H1 (cell line): ENCODE measurements at regions not wholly inside any gene's neighbourhood (a gene's known extent, or its start where the extent isn't known, plus 50 kb on each side); places are given as distances from the start of the nearest gene placed in this dataset.

Experiments used
- CTCF ChIA-PET: fragments of 300-600 bp; sonication (Branson Sonifier 250); formaldehyde crosslinking; loops from one replicate; lab custom pipeline; 2021; ENCODE audit not compliant: partially characterized antibody; lab: Charles Lee
- POLR2A ChIA-PET: fragments of 300-600 bp; sonication (Branson Sonifier 250); formaldehyde crosslinking; loops from one replicate; lab custom pipeline; 2021; ENCODE audit warnings: inconsistent platforms; ENCODE audit not compliant: partially characterized antibody; lab: Charles Lee
- DNase-seq, 2 experiments: peaks; one replicate each; pipeline versions ENCODE4 v3.0.0 to v3.0.0-alpha.2; 2010 to 2022; ENCODE audit warnings: low spot score in 2 of 2, low read depth in 1 of 2, mixed read lengths in 1 of 2
- FAIRE-seq: peaks from 2 replicates; lab custom pipeline; 2011; peaks lifted over from hg19 to GRCh38; lab: Jason Lieb, UNC
- H2AFZ ChIP-seq: 2 replicates; pipeline ENCODE4 v1.8.1; 2012; ENCODE audit warnings: low read length, inconsistent platforms
- H2AK5ac ChIP-seq: 2 replicates; pipeline ENCODE4 v1.6.1; 2013; ENCODE audit warnings: low read depth, low read length
- H2BK120ac ChIP-seq: replicated peaks from 2 replicates; pipeline ENCODE3; 2013; ENCODE audit warnings: low read depth, low read length, inconsistent platforms
- H2BK12ac ChIP-seq: 2 replicates; pipeline ENCODE4 v1.6.1; 2013; ENCODE audit warnings: low read depth, low read length
- H2BK15ac ChIP-seq: 2 replicates; pipeline ENCODE4 v1.6.1; 2013; ENCODE audit warnings: low read length
- H2BK20ac ChIP-seq: 2 replicates; pipeline ENCODE4 v1.6.1; 2013; ENCODE audit warnings: low read length
- H2BK5ac ChIP-seq: 2 replicates; pipeline ENCODE4 v1.6.1; 2013; ENCODE audit warnings: low read depth, low read length
- H3K14ac ChIP-seq: 2 replicates; pipeline ENCODE4 v1.6.1; 2013; ENCODE audit warnings: inconsistent platforms; ENCODE audit not compliant: insufficient read length
- H3K18ac ChIP-seq: 2 replicates; pipeline ENCODE4 v1.6.1; 2013; ENCODE audit warnings: low read length; ENCODE audit errors: extremely low read depth
- H3K23ac ChIP-seq: 2 replicates; pipeline ENCODE4 v1.6.1; 2013; ENCODE audit warnings: inconsistent platforms; ENCODE audit not compliant: insufficient read length
- H3K23me2 ChIP-seq: 2 replicates; pipeline ENCODE4 v1.6.1; 2013; ENCODE audit warnings: low read depth, low read length
- H3K27ac ChIP-seq: 2 replicates; pipeline ENCODE4 v1.6.1; 2011; ENCODE audit warnings: low read depth, low read length, inconsistent platforms
- H3K27me3 ChIP-seq, 4 experiments: replicated peaks in 1 of 4; 1 replicate in 1 of 4; 2 replicates in 3 of 4; pipeline versions ENCODE4 v1.6.1 to v1.8.1; 2011 to 2013; ENCODE audit warnings: low read length in 3 of 4, mild to moderate bottlenecking in 3 of 4, inconsistent platforms in 2 of 4, mixed read lengths in 2 of 4, moderate library complexity in 1 of 4; ENCODE audit not compliant: control insufficient read depth in 3 of 4, insufficient read depth in 3 of 4; ENCODE audit errors: extremely low read depth in 1 of 4
- H3K36me3 ChIP-seq, 4 experiments: 2 replicates each; pipeline versions ENCODE4 v1.6.1 to v1.8.1; 2011 to 2013; ENCODE audit warnings: mild to moderate bottlenecking in 4 of 4, low read length in 3 of 4, moderate library complexity in 2 of 4, control low read depth in 1 of 4, inconsistent platforms in 1 of 4; ENCODE audit not compliant: insufficient read depth in 4 of 4, control insufficient read depth in 2 of 4
- H3K4ac ChIP-seq: replicated peaks from 2 replicates; pipeline ENCODE3; 2013; ENCODE audit warnings: low read length, low read depth, mixed read lengths, inconsistent platforms; ENCODE audit not compliant: insufficient read length
- H3K4me1 ChIP-seq, 4 experiments: replicated peaks in 1 of 4; 1 replicate in 1 of 4; 2 replicates in 3 of 4; pipeline versions ENCODE4 v1.6.1 to v1.8.1; 2011 to 2013; ENCODE audit warnings: low read length in 3 of 4, inconsistent platforms in 2 of 4, mixed read lengths in 1 of 4; ENCODE audit not compliant: insufficient read depth in 4 of 4, control insufficient read depth in 3 of 4
- H3K4me2 ChIP-seq, 2 experiments: 2 replicates each; pipeline versions ENCODE4 v1.6.1 to v1.8.1; 2011 to 2013; ENCODE audit warnings: low read depth in 2 of 2, low read length in 2 of 2, control low read depth in 1 of 2, inconsistent platforms in 1 of 2, mild to moderate bottlenecking in 1 of 2; ENCODE audit not compliant: insufficient read depth in 1 of 2
- H3K4me3 ChIP-seq, 4 experiments: fragments of 200-600, 300-600 bp in 1 of 4; sonication (generic), shearing (Covaris generic), sonication (Bioruptor Twin) in 1 of 4; 2 replicates each; pipeline versions ENCODE4 v1.5.1 to v1.8.1; 2011 to 2016; ENCODE audit warnings: low read length in 4 of 4, low read depth in 3 of 4, control low read depth in 2 of 4, inconsistent platforms in 2 of 4, mild to moderate bottlenecking in 2 of 4, mixed read lengths in 1 of 4, moderate library complexity in 1 of 4; ENCODE audit not compliant: insufficient read depth in 2 of 4; ENCODE audit errors: extremely low read depth in 1 of 4
- H3K56ac ChIP-seq: replicated peaks from 2 replicates; pipeline ENCODE3; 2013; ENCODE audit warnings: low read depth, mild to moderate bottlenecking, mixed read lengths, low read length, inconsistent platforms; ENCODE audit not compliant: insufficient read length
- H3K79me1 ChIP-seq: 2 replicates; pipeline ENCODE4 v1.6.1; 2013; ENCODE audit warnings: low read depth, low read length, control low read depth
- H3K79me2 ChIP-seq, 2 experiments: 2 replicates each; pipeline versions ENCODE4 v1.6.1 to v1.8.1; 2012 to 2013; ENCODE audit warnings: low read length in 2 of 2, mild to moderate bottlenecking in 2 of 2, inconsistent platforms in 1 of 2; ENCODE audit not compliant: insufficient read depth in 2 of 2, control insufficient read depth in 1 of 2
- H3K9ac ChIP-seq, 4 experiments: replicated peaks in 1 of 4; 1 replicate in 1 of 4; 2 replicates in 3 of 4; pipeline versions ENCODE4 v1.6.1 to v1.8.1; 2011 to 2013; ENCODE audit warnings: low read depth in 3 of 4, low read length in 3 of 4, control low read depth in 2 of 4, mild to moderate bottlenecking in 2 of 4, moderate library complexity in 2 of 4, inconsistent platforms in 1 of 4; ENCODE audit errors: extremely low read depth in 1 of 4
- H3K9me3 ChIP-seq, 2 experiments: 2 replicates each; pipeline versions ENCODE4 v1.6.1 to v1.8.1; 2012 to 2013; ENCODE audit warnings: mild to moderate bottlenecking in 2 of 2, moderate library complexity in 2 of 2, control low read depth in 1 of 2, inconsistent platforms in 1 of 2, low read depth in 1 of 2, low read length in 1 of 2, mixed read lengths in 1 of 2; ENCODE audit not compliant: insufficient read depth in 2 of 2
- H4K20me1 ChIP-seq, 2 experiments: replicated peaks in 1 of 2; 2 replicates each; pipeline versions ENCODE3 to v1.8.1; 2011 to 2013; ENCODE audit warnings: inconsistent platforms in 2 of 2, low read length in 2 of 2, mild to moderate bottlenecking in 1 of 2; ENCODE audit not compliant: insufficient read depth in 2 of 2, control insufficient read depth in 1 of 2
- H4K5ac ChIP-seq: 2 replicates; pipeline ENCODE4 v1.6.1; 2013; ENCODE audit warnings: low read length, low read depth, mixed read lengths, inconsistent platforms; ENCODE audit not compliant: insufficient read length
- H4K8ac ChIP-seq: 2 replicates; pipeline ENCODE4 v1.8.0; 2013; ENCODE audit warnings: mild to moderate bottlenecking, moderate library complexity, low read length, inconsistent platforms; ENCODE audit not compliant: insufficient read depth; ENCODE audit errors: extremely low read depth
- H4K91ac ChIP-seq: replicated peaks from 2 replicates; pipeline ENCODE3; 2013; ENCODE audit warnings: low read length, mixed read lengths, inconsistent platforms; ENCODE audit not compliant: insufficient read length
- BRCA1 ChIP-seq: IDR thresholded peaks from 2 replicates; pipeline ENCODE4 v1.6.1; 2012; ENCODE audit warnings: low read depth, low read length, improper control_type of control experiment
- GTF2F1 ChIP-seq: IDR thresholded peaks from 2 replicates; pipeline ENCODE4 v1.6.1; 2012; ENCODE audit warnings: low read depth, low read length, improper control_type of control experiment, borderline replicate concordance
- HDAC2 ChIP-seq, 2 experiments: fragments of 300-600 bp in 1 of 2; sonication (generic) in 1 of 2; IDR thresholded peaks; 2 replicates each; pipeline ENCODE4 v1.6.1; 2011 to 2012; ENCODE audit warnings: low read depth in 2 of 2, low read length in 2 of 2, mild to moderate bottlenecking in 2 of 2, moderate library complexity in 2 of 2, borderline replicate concordance in 1 of 2, inconsistent platforms in 1 of 2
- MAFK ChIP-seq: IDR thresholded peaks from 2 replicates; pipeline ENCODE4 v1.6.1; 2012; ENCODE audit warnings: low read depth, mild to moderate bottlenecking, improper control_type of control experiment, low read length
- WGBS, 2 experiments: shearing (Covaris generic) in 1 of 2; methylation state at CpG; one replicate each; pipeline versions ENCODE4 v1.1.6 to v1.1.7; 2013 to 2015; ENCODE audit warnings: low lambda C conversion rate in 2 of 2, mixed read lengths in 2 of 2, inconsistent platforms in 1 of 2, low coverage in 1 of 2, missing lambda C conversion rate in 1 of 2; ENCODE audit not compliant: insufficient replicate concordance in 2 of 2, insufficient coverage in 1 of 2, insufficient read length in 1 of 2; ENCODE audit errors: extremely low coverage in 1 of 2, missing lambda C conversion rate in 1 of 2; 5-methylcytosine and 5-hydroxymethylcytosine counted together

DNA sequence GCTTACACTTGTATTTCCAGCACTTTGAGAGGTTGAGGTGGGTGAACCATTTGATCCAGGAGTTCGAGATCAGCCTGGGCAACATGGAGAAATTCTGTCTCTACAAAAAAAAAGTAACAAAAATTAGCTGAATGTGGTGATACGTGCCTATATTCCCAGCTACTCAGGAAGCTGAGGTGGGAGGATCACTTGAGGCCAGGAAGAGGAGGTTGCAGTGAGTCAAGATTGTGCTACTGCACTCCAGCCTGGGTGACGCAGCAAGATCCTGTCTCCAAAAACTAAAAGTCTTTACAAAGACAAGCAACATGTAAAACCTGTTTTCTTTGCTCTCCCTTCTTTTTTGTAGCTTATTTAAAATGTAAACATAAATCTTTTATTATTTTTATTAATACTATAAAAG, 1156.1 kb downstream of the FAT4 start:
- Histone ChIP-seq H3K4me1 (no peaks in the 10 kb centered on the region), H2BK15ac (no peak overlapping the region), H3K27me3 (no peaks in the 10 kb centered on the region), H2BK20ac (no peak overlapping the region), H3K4me3 (no peak overlapping the region), H3K79me2 (no peaks in the 10 kb centered on the region), H3K56ac (no peak overlapping the region), H4K8ac (no peak overlapping the region), H2AK5ac (no peak overlapping the region), H3K14ac (no peak overlapping the region), H2BK5ac (no peak overlapping the region), H2BK12ac (no peak overlapping the region), H3K23ac (no peak overlapping the region), H3K9ac (no peak overlapping the region), H3K4ac (no peak overlapping the region), H3K4me2 (no peak overlapping the region), H3K18ac (no peak overlapping the region), H2BK120ac (no peak overlapping the region), H2AFZ (no peak overlapping the region), H3K79me1 (no peaks in the 10 kb centered on the region), H4K5ac (no peak overlapping the region), H3K23me2 (no peaks in the 10 kb centered on the region), H4K20me1 (no peaks in the 10 kb centered on the region), H3K9me3 (peaks cover 0 to 2% of the 10 kb centered on the region in 2 experiments; a peak in 1 of 4 replicates), H3K36me3 (no peaks in the 10 kb centered on the region), H3K27ac (no peak overlapping the region), H4K91ac (no peak overlapping the region)
- POLR2A ChIA-PET: no interaction called here
- DNase-seq (no peak), FAIRE-seq (no peak)
- CTCF ChIA-PET: no interaction called here
- 74% methylated on average over 3 of the region's 3 CpGs; no CpG with 5 or more reads in 1 of the 2 experiments for WGBS, 2 experiments
- TF ChIP-seq HDAC2 (IDR thresholded peaks at IDR 0.05; ENCODE audit: borderline replicate concordance in 1 of 2, low read depth in 2 of 2, low read length in 2 of 2) (no peak), MAFK (no peak), GTF2F1 (no peak), BRCA1 (no peak)
